Stimulated activated CD4-positive, alpha-beta T cell treated with anti-CD3 and anti-CD28 coated beads, TNF-alpha, amount 100 ng/mL, for 48 hours (primary cell): ENCODE measurements at regions not wholly inside any gene's neighbourhood (a gene's known extent, or its start where the extent isn't known, plus 50 kb on each side); places are given as distances from the start of the nearest gene placed in this dataset.
A peak's percentile ranks its signal among the peaks of the same experiment; 100 is the strongest.

Source experiments
- DNase-seq, 3 donors: peaks; one replicate each; pipeline ENCODE4 v3.0.0-alpha.2; 2020; ENCODE audit warnings: low read depth in 3 of 3

DNA sequence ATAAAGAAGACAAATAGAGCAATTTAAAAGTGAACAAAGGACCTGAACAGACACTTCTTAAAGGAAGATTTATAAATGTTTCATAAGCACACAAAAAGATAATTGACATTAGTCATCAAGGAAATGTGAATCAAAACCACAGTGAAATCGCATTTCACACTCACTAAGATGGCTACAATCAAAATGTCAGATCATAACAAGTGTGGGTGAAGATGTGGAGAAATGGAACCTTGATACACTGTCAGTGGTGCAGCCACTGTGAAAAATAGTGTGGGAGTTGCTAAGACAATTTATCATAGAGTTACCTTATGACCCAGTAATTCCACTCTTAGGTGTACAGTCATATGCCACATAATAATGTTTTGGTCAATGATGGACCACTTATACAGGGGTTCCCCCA, 54.5 kb upstream of the HTR4 start:
- peak in 1 of 3 donors; percentile 27 for DNase-seq

DNA sequence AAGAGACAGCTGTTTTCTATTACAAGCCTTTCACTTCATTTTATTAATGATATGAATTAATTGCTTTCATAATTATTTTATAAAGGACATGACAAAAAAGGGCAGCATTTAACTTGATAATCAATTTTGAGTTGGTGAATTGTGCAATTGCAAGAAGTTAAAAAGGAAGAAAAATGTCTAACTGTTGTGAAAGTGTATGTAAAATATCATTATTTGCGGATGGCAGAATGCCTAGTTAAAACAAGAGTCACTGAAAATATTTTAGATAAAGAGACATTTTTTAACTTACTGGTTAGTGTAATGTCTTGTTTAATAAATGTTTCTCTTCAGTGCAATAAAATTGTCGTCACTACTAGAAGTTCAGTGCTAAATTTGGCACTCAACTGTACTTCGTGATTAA, 57.6 kb upstream of the HTR4 start:
- no peak for DNase-seq

DNA sequence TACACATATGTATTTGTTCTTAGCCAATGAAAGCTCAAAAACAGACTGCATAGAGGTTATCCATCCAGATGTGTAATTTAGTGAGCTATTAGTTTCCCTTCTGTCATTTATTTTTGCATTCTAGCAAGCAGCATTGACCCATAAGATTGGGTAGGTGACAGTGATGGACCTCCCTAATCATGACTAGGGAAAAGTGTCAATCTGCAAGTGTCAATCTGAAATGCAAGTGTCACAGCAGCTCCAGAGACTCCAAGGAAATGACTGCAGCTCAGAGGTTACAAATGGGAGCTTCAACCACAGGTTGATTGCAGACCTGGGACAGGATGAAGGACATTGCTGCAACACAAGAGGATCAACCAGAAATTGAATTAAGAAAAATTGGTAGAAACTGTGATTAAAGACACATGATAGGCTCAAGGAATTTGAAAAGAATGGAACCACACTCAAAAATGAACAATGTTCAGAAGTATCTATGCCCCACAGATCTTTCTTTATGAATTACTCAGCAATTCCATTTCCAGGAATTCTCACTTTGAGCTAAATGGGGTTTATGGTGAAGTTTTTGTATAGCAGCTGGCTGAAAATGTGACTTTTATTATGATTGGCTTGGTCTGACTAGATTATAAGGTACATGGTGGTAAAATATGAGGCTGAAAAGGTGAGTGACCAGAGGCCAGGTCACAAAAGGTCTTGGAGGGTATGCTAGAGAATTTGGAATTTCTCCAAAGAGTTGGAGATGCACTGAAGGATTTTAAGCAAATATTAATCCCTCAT, 59.6 kb upstream of the HTR4 start:
- no peak for DNase-seq

- DNase-seq, result no peak
Measured at GRCh38 chr5:148716716-148717115, 62.4 kb upstream of the HTR4 start.

GRCh38 chr5:148717668-148718067, 63.3 kb upstream of the HTR4 start:
- DNase-seq, result no peak

DNA sequence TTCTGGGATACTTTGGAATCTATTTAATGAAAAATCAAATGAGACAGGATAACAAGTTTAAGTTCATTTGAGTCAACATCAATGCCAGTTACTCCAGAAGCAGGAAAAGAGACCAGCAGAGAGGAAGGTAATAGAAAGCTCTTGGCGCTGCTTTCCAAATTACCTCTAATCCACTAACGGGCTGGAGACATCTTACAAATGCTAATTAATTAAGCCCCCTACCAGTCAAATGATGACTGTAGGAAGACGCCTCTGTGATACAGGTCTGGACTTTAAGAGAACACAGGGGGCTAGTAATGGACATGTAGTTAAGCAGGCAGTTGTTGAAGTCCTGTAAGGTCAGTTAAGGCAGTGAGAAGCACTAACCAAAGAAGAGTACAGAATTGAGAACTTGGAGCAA, 65.3 kb upstream of the HTR4 start:
- no peak for DNase-seq

- DNase-seq, result no peak
Measured at GRCh38 chr5:148720257-148720656, 65.9 kb upstream of the HTR4 start.

GRCh38 chr5:148723143-148723542, 68.8 kb upstream of the HTR4 start:
- DNase-seq, result no peak

DNA sequence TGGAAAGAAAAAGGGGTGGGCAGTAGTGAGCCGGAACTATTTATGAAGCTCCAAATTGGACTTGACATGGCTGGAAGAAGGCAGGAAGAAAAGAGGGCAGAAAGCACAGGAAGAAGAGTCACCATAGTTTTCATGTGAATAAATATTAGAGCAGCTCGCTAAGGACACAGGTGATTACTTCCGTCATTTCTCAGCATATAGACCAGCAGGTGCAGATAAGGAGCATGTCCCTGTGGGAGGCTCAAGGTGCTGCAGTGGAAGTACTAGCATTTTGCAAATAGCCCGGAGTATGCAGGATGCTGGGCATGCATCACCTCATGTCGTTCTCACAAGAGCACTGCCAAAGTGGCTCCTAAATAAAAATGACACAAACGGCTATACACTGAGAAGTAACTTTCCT, 71.3 kb upstream of the HTR4 start:
- DNase-seq, result no peak

DNA sequence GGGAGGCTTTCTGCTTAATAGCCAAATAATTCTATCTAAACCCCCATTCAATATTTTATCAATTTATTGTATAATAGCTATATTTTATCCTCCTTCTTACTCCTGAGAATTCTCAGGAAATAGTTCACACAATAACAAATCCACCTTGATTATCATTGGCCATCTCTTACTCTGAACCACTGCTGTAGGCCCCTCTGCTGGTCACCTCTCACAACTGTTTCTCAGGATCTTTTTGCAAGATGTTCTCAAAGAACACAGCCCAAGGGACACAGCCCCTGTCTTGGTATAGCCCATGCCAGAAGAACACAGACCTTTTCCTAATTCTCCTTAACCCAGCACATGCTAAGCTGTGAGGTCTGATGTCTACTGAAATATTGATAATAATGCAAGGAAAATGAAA, 74.9 kb upstream of the HTR4 start:
- DNase-seq, result no peak

- no peak for DNase-seq
Measured at GRCh38 chr5:148730270-148730669, 75.9 kb upstream of the HTR4 start.

DNA sequence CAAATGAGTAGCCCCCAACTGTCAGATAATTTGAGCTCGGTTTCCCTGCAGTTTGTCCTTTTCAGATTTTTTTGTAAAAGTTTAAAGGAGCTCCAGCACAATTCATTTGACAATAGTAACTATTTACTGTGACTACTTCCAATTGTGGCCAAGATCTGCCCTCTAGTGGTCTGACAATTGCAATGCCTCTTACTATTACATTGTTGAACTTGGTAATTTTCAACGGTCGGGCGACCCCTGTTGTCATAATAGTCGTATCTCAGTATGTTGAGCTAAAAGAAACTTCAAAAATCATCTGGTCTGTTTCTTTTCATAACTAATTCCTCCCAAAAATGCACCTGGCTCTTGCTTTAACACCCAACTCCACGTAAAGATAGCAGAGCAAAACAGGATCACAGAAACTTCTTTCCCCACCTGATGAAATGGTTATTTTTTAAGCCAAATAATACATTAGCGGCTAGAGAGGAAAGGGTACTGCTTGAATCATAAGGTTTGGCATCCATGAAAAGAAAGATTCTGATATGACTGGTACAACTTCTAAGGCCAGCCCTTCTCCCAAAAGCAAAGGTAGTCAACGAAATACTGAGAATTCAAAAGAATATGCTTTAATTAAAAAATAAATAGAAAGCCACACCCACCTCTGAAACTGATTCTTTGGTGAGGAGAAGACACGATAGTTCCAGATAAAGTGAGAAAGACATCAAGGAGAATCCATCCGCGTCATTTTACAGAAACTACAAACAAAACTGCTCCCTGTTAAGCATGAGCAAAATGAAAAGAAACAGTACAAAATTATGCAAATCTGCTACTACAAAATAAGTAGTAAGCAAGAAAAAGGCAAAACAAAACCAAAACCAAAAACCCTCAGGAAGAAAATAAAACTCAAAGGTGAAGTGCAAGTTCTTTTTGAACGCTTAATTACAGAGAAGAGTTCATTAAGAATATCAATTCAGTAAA, 76.9 kb upstream of the HTR4 start:
- DNase-seq, result peak; percentile 40 to 65 (median 51)

- DNase-seq, result no peak
Measured at GRCh38 chr5:148732692-148733091, 78.4 kb upstream of the HTR4 start.

- peak; percentile 38 to 68 (median 60) for DNase-seq
Measured at GRCh38 chr5:148733601-148734438, 79.5 kb upstream of the HTR4 start.

DNA sequence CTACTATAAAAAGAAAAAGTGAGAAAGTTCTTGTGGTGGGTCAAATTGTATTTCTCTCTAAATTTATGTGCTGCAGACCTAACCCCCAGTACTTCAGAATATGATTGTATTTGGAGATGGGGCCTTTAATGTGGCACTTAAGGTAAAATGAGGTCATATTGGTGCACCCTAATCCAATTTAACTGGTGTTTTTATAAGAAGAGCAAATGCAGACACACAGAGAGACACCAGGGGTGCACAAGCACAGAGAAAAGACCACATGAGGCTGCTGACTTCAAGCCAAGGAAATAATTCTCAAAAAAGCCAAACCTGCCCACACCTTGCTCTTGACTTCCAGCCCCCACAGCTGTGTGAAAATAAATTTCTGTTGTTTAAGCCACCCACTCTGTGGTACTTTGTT, 80.2 kb upstream of the HTR4 start:
- no peak for DNase-seq

GRCh38 chr5:148735301-148735835, 81.0 kb upstream of the HTR4 start:
- no peak for DNase-seq

DNA sequence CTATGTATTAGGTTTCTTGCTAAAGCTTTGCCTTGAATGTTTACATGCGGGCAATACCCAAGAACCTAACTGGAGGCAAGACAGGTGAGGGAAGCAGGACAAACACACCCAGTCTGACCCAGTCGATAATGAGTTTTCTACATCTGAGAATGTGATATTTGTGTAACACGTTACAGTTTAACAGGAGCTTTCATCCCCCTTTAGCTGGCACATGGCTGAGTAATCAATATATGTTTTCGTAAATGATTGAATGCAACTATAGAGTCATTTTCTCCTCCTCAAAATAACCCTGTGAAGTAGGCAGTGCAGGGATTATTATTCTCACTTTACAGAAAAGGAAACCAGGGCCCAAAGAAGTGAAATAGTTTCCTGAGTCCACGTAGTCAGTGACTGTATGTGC, 84.7 kb upstream of the HTR4 start:
- no peak for DNase-seq

DNA sequence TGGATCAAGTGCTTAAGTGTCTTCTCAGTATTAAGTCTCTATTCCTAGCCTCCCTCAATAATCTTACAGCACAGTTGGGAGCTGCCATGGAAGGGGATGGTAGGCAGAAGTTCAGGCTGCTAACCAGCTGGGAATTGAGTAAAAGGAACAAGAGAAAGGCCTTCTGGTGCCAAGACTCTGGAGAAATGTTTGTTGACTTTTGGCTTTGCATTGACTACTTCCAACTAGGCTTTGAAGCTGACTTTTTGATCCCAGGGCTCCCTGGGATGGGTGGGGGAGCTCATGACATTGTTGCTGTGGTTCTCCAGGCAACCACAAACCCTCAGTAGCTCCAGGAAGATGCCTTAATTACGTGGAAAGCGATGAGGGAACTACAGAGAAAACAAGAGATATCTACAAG, 85.2 kb upstream of the HTR4 start:
- DNase-seq, result no peak

GRCh38 chr5:148740079-148740858, 85.9 kb upstream of the HTR4 start:
- DNase-seq, result no peak

DNA sequence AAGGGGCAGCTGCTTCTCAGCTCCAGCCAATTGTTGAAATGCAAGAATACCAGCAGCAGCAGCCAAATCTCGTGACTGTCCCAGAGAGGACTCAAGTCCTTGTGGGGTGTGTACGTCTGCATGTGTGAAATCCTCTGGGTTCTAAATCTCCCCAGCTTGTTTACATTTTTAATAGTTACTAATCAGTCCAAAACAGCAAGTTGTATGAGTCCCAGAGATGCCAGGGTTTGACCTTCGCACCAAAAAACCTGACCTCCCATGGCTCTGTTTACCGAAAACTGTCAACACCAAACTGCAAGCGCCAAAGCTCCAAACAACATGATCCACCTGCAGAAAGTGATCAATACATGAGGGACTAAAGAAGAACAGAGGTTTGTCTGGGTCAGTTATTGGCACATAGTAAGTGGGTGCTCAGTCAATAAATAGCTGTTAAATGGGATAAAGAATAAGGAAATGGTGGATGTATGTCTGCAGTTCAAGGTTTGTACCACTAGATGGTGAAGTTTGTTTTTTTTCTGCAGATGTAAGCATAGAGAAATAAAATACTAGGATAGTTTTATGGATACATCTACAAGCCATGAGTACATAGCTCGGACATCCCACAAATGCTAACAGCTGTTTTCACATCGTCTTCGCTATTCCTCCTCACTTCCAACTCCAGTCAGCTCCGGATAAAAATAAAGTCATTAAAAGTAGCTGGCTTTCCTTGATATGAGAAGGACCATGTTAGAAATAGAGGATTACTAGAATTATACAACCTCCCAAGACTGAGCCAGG, 85.3 kb upstream of the ADRB2 start:
- DNase-seq, result no peak
